Stimulated activated naive CD4-positive, alpha-beta T cell (primary cell): ENCODE measurements at regions not wholly inside any gene's neighbourhood (a gene's known extent, or its start where the extent isn't known, plus 50 kb on each side); places are given as distances from the start of the nearest gene placed in this dataset.

ENCODE experiments used
- DNase-seq, 6 experiments: peaks; one replicate each; lab custom pipeline; 2025; lab: John Stamatoyannopoulos, UW

DNA sequence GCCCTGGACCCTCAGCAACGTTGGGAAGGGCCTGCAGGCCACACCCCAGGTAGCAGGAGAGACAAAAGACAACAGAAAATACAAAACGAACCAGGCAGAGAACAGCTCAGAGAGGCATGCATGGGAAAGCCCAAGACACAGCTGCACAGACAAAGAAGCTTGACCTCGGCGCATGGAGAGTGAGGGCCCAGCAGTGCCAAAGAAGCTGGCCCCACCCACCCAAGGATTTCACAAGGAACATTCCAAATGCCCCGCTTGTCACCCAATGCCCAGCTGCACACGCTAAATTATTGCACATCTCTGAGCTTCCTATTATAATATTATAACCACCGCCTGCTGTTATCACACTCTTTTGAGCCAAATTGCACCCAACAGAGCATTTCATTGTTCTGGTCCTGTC lies 147.7 kb upstream of the TBL1X start:
- no peak for DNase-seq

DNA sequence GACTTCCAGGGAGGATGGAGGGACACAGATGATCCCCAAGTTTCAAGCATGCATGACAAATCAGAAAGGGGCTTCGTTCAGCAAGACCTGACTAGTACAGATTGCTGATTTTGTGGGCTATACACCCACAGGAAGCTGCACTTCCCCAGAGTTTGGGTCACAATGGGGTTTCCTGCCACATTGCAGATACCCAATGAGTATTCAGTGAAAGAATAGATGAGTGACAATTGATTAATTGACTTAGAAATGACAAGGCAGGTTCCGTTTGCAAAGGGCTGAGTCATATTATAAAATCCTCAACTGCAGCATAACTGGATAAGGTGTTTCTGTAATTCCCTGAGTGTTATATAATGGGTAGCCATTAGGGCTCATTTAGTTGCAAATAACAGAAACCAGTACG lies 146.6 kb upstream of the TBL1X start:
- peak in 3 of 6 experiments; percentile 3 to 12 (median 5) for DNase-seq

DNA sequence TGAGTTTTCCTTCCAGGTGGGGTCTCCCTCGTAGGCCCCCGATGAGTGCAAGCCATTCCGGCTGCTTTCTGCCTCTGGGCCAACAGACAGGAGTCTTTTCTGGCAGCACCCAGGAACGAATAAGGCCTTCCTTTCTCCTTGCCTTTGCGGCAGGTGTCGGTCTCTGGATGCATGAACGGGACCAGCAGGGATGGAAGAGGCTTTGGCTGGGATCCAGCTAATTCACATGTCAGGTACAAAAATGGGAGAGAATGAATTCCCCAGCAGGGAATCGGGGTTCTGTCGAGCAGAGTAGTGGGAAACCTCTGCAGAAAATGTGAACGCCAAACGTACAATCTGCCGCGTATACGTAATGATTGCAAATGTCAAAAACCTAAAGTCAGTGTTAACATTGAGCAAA lies 146.1 kb upstream of the TBL1X start:
- DNase-seq: no peak

DNA sequence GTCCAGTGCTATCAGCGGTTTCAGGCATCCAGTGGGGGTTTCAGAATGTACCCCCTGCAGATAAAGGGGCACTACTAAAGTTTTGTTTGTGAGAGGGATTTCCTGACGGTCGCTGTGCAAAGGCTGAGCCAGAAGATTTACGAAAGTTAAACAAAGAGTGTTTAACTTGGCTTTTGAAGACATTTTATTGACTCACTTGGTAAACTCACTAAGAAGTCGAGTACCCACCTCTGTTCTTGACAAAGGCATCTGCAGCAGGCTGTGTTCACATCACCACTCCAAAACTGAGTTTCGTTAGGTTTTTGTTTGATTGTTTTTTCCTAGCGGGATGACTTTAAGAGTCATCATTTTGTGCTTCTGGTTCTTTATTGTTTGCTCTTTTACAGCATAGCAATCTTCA lies 143.9 kb upstream of the TBL1X start:
- DNase-seq: no peak

DNA sequence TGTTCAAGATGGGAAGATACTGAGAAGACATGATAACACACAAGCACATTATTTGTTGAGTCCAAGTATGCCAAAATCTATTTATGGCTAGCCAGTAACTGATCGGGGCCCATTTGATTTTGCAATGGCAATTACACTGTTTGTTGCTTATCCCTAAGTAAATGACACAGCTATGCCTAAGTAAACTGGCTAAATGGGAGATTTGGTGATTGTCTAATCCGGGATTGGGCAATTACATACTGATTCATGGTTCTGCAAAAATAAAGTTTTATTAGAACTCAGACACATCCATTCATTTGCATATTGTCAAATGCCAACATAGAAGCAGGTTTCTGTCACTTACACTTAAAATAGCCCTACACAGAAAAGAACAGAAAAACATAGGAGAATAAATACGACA lies 140.2 kb upstream of the TBL1X start:
- DNase-seq: no peak

DNA sequence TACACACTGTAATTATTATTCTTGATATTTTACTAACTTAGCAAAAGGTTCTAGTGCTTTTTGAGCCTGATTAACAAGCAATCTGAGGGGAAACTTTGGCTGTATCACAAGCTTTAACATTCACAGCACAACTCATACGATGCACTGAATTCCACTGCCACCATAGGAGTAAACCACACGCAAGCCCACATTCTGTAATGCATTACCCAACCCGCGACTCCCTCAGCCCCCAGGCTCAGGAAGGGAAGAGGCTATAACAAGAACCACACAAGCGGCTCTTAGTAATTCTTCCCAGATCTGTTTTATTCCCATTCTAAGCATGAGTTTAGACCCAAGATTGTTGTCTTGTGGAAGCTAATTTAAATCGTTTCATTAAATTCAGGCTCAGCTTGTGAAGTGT lies 138.5 kb upstream of the TBL1X start:
- DNase-seq: no peak

DNA sequence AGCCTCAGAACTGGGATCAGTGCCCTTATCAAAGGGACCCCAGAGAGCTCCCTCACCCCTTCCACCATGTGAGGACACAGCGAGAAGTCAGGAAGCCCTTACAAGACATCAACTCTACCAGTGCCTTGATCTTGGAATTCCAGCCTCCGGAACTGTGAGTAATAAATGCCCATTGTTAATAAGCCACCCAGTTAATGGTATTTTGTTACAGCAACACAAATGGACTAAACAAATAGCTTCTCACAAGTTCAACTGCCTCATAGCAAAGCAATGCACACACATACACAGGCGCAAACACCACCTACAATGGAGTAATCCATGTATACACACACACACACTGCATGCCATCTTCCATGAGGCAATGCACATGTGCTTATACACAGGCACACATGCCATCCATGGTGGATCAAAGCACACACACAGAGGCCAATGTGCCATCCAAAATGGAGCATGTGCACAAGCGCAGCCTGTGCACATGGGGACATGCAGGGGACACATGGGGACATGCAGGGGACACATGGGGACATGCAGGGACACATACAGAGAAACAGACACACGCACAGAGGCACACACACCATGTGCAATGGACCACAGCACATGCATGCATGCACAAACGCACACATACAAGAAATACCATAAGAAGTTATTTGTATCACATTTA lies 137.6 kb upstream of the TBL1X start:
- DNase-seq: no peak

DNA sequence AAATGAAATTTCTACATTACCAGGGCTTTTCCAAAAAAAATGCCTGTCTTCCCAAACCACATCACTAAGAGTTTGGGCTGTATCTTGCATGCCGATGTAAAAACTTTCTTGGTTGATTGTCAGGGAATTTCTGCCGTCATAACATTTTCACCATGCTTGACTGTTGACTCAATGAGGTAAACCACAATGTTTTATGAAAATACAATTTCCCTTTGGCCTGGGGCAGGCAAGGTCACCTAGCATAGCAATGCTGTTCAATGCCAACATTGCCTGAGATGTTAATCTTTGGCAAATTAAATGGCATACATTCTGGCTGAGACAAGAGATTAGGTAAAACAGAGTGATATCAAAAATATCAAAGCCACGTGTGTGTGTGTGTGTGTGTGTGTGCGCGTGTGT lies 137.1 kb upstream of the TBL1X start:
- DNase-seq: no peak

DNA sequence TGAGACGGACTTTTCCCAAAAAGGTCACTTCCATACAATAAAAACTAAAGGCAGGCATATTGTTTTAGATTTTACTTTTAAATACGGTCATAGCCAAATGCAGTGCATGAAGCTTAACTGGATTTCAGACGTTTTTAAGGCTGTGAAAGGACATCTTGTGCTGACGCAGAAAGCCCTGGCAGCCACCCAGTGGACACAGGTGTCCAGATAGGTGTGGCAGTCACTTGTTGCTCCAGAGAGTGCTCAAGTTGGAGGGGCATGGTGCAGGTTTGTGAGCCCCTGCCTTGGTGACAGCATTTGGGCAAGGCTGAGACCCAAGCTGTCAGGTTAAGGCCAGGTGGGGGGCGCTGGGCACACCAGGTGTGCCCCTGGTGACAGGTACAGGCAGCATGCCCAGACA lies 135.8 kb upstream of the TBL1X start:
- no peak for DNase-seq

DNA sequence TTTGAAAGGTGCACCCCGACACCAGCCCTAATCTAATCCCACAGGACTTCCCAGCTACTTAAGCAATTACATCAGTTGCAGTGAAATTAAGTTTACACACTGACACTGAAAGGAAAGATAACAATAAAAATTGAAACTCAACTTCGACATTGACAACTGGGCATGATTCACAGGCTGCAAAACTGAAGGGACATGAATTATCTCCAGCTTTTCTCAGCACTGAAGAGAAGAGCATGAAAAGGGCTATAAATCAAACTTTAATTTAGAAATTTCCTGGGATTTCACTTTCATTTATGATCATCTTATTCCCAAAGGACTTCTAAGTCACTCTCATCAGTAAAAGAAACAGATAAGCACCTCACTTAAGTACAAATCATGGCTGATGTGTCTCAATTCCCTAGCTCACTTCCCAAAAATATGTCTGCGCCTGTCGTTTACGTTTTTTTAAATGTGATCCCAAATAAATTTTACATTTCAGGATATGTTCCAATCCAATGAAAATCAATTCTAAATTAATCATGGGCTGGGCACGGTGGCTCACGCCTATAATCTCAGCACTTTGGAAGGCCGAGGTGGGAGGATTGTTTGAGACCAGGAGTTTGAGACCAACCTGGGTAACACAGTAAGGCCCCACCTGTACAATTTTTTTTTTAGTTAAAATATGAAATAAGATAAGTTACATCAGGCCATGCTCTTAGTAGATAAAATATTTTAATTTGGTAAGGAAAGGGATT lies 134.4 kb upstream of the TBL1X start:
- DNase-seq: no peak

DNA sequence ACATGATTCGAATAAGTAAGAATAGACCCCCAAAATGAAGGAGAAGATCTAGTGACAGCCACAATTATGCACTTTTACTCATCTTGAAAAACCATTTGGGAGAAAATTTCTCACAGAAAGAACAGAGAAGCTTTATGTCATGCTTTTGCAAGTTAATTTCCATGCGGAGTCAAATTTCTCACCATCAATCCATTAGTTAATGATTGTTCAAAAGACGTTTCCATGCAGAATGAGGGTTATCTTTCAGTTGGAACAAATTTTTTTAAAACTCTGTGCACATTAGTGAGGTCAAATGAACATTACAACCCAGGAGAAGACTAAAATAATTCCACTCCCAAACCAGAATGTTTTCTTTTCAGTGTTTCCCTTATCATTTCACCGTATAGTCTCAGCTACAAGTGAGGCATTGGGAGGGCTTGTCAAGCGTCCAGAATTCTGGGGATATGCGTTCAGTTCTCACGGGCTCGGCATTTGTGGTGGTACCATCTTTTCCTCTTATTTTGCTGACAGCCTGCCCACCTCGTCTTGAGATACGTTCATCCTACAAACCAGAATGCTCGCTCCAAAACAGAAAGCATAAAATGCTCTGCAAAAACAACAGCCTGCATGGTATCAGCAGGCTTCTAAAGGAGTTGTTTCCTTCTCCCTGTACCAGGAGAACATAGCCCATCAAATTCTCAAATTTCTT lies 130.8 kb upstream of the TBL1X start:
- no peak for DNase-seq

DNA sequence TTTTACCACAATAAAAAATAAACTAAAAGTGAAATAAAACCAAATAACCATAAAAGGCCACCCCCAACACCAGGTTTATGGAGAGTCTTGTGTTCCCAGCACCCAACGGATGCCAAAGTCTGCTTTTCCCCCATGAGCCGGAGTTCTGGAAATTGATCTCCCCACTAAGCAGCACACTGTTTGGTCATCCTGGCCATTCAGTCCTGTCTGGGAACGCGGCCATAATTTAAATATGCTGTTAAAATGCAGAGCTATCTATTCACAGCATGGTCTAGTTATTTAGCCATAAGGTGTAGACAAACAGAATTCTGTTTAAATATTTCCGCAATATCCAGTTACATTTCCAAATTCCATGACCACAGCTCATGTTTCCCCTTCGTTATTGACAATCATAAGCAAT lies 129.6 kb upstream of the TBL1X start:
- no peak for DNase-seq

DNA sequence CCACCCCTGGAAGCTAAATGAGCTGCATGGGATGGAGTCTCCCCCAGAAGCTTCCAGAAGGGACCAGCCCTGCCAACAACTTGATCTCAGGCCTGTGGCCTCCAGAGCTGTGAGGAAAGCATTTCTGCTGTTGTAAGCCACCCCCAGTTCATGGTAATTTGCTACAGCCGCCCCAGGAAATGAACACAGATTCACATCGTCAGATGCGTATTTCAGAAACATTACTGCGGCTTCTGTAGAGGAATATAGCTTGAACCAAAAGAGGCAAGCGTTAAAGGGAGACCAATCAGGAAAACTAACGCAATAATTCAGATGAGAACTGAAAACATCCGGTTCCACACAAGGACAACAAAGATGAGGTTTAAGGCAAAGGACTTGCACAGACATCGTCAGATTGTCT lies 128.4 kb upstream of the TBL1X start:
- DNase-seq: peak in 2 of 6 experiments; percentile 48 to 69

DNA sequence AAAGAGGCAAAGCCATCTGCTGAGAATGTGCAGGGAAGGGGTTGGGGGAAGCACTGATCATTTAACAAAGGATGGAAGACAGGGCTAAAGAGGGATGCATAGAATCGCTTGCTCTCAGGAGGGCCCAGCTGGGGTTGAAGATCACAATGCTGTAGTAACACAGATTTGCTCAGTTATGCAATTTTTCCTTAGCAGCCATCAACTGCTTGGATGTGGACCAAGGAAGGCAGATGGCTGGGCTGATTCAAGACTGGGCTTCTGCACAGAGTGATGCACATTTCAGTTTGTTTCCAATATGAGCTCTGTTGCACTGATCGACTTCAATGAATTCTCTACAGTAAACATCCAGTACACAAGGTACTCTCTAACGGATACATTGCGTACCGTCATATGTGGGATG lies 127.8 kb upstream of the TBL1X start:
- DNase-seq: no peak

DNA sequence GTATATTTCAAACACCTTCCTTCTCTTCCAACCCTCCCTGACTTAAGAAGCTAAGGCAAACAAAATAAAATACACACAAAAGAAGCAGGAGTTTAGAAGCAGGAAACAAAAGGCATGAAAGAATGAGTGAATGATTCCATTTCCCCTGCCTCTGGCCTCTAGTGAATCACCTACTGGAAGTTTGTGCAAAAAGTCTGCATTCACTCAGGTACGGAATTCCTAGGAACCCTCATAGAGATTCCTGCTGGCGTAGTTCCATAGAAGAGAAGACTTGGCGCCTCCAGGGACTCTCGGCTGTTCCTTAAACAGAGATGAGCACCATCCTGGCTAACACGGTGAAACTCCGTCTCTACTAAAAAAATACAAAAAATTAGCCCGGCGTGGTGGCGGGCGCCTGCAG lies 125.9 kb upstream of the TBL1X start:
- DNase-seq: no peak

DNA sequence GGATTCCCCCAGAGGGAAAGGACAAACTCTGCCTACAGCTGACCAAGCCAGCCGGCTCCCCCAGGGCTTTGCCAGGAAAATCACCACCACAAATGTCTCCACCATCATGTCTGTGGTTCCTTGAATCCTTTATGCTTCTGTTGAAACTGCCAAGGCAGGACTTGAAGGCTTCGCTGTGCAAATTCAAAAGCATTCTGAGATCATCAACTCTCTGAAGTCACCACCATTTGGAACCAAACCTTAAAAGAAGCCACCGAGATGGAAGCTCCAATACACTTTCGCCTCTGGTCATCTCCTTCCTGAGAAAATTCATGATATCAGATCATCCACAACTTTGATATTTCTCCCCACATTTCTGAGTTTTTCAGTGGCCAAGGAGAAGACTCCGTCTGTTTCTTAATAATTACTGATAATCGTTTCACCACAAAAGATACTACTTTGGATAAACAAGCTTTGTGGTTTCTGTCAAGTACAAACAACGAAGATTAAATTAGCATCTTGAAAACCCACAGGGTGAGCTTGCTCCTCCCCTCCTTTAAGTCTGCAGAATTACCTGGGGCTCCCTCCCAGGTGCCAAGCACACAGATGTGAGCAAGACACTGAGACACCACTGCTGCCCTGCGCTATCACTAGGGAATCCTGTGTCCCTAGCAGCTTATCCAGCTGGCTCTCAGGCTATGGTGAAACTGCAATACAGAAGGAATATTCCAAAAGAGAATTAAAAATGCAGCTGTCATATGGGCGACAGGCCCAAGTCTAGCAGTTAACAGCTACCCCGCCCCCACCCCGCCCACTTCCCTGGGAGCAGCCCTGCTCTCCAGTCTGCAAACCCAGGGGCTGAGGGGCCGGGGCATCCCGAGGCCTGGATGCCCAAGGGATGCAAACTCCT lies 125.0 kb upstream of the TBL1X start:
- DNase-seq: peak in 5 of 6 experiments; percentile 4 to 73 (median 41)

DNA sequence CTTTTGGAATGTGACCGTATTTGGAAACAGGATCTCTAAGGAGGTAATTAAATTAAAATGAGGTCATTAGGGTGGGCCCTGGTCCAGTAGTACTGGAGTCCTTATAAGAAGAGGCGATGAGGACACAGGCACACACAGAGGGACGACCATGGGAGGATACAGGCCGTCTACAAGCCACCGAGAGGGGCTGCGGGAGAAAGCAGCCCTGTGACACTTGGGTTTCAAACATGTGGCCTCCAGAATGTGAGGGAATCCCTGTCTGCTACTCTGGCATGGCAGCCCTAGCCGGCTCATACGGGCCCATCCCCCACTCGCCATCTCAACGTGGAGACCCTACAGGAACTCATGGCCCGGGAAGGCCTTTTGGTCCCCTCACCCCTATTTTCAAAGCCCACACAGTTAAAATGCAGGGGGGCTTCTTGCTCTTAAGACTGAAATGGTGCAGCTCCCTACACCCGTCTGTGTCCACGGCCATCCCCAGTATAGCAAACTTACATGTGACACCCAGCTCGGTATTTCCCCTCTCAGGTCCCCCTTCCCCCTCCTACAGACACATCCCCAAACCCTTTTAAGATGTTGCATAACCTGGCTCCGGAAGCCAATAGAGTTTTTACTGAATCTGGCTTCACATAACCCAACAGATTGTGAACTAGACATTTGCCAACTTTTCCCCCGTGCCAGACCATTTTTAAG lies 124.1 kb upstream of the TBL1X start:
- peak; percentile 10 to 77 (median 54) for DNase-seq

DNA sequence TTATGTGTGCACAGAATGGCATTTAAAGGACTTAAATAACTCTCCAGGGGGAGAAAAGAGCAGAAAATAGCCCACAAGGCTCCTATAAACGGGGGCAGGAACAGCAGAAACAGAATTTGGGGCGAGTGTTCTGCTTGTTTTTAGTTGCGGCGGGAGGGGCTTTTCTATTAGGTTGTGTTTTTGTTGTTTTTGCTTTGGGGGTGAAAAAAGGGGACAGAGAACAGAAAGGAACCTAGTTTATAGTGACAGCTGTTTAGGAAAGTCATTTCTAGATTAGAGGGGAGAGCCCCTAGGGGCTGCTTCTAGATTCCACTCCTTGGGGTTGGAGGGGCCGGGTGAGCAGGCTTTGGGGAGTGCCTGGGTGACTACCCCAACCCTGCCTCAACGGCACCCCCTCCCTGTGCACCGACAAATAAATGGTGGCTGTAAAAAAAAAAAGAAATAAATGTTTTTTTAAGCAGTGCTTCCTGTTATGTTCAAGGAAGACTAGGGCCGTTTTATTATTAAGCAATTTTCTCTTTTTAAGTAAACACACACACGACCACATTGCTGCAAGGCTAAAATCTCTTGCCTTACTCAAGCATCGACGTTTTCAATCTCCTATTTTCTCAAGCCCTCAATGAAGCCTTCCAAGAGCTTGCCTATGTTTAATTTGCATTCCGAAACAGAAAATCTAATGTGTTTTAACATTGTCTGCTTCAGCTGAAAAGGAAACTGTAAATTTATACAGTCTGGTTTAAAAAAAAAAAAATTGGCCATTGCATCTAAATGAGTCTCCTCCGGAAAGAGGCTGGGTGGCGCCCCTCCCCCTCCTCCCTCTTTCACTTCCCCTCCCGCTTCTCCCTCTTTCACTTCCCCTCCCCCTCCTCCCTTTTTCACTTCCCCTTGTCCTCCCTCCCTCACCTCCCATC lies 123.3 kb upstream of the TBL1X start:
- DNase-seq: peak; percentile 22 to 79 (median 59)

DNA sequence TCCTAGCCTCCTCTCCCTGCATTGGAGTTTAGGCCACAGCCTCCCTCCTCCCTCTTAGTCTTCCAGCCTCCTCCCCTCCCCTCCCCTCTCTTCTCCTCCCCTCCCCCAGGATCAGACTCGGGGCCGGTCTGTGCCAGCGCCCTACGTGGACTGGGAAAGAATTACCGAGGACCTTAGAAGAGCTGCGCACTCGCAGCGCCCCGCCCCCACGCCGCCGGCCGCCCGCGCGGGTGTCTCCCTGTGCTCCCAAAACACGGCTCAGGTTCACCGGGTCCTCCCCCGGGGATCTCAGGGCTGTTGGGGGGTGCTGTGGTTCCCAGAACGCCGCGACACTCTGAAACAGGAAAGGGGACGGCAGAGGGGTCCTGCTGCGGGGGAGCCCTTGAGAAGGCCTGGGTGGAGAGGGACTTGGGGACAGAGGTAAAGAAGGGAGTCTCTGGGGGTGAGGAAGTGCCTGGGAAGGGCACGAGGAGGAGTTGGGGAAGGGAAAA lies 122.3 kb upstream of the TBL1X start:
- DNase-seq: peak in 5 of 6 experiments; percentile 16 to 64 (median 46)

DNA sequence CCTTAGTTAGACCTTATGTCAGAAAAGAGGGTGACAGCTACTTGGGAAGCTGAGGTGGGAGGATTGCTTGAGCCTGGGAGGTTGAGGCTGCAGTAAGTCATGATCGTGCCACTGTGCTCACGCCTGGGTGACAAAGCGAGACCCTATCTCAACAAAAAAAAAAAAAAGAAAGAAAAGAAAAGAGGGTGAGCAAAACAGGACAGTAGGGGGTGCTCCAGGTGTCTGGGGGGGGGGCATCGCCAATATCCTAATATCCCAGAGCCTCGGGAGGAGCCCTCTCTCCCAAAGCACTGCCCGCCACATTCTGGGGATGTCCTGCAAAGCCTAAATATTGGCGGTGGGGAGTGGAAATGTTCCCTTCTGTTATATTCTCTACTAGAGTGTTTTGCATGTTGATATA lies 120.9 kb upstream of the TBL1X start:
- DNase-seq: no peak
